ENCODE measurements at regions not wholly inside any gene's neighbourhood (a gene's known extent, or its start where the extent isn't known, plus 50 kb on each side); places are given as distances from the start of the nearest gene placed in this dataset.

DNA sequence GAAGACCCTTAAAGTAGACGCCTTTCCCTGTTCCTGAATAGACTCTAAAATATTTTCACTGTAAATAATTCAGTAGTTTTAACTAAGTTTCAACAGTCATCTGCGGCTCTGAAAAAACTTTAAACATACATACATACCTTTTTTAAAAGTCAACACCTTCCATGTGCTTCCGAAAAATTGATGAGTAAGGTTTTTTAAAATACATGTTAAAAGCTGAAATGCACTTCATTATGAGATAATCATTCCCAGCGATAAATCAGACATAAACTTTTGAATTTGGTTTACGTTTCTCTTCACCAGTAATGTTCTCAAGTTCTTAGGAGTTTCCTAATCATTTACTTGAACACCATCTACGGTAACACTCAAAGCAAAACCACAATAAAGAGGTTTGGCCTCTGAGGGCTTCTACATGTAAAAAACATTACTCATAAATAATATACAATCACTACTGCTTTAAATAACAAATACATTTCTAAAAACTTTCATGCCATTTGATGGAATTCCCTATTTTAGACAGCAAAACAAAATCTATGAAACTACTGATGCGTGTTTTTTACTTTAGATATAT is 403.5 kb downstream of the SHQ1 start:
- TF ChIP-seq ZNF331 (CRISPR knock-in tag; IDR thresholded peaks at IDR 0.05; ENCODE audit: low read depth) (no peak), EZH2 (IDR thresholded peaks at IDR 0.05; ENCODE audit: low read depth, unreplicated experiment) (no peak), EZH2phosphoT487 (IDR thresholded peaks at IDR 0.05; ENCODE audit: unreplicated experiment) (no peak), NANOG (IDR thresholded peaks at IDR 0.05; ENCODE audit: borderline replicate concordance) (no peak), POLR2AphosphoS5 (IDR thresholded peaks at IDR 0.05; ENCODE audit: low read depth) (no peak), ZNF114 (CRISPR knock-in tag; IDR thresholded peaks at IDR 0.05) (no peak), CREB1 (CRISPR knock-in tag; IDR thresholded peaks at IDR 0.05; ENCODE audit: low read depth) (no peak), STAT1 (IDR thresholded peaks at IDR 0.05; ENCODE audit: unreplicated experiment) (no peak)
- TF ChIP-seq, protein P1, sequence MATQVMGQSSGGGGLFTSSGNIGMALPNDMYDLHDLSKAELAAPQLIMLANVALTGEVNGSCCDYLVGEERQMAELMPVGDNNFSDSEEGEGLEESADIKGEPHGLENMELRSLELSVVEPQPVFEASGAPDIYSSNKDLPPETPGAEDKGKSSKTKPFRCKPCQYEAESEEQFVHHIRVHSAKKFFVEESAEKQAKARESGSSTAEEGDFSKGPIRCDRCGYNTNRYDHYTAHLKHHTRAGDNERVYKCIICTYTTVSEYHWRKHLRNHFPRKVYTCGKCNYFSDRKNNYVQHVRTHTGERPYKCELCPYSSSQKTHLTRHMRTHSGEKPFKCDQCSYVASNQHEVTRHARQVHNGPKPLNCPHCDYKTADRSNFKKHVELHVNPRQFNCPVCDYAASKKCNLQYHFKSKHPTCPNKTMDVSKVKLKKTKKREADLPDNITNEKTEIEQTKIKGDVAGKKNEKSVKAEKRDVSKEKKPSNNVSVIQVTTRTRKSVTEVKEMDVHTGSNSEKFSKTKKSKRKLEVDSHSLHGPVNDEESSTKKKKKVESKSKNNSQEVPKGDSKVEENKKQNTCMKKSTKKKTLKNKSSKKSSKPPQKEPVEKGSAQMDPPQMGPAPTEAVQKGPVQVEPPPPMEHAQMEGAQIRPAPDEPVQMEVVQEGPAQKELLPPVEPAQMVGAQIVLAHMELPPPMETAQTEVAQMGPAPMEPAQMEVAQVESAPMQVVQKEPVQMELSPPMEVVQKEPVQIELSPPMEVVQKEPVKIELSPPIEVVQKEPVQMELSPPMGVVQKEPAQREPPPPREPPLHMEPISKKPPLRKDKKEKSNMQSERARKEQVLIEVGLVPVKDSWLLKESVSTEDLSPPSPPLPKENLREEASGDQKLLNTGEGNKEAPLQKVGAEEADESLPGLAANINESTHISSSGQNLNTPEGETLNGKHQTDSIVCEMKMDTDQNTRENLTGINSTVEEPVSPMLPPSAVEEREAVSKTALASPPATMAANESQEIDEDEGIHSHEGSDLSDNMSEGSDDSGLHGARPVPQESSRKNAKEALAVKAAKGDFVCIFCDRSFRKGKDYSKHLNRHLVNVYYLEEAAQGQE (IDR thresholded peaks at IDR 0.05; ENCODE audit: unreplicated experiment), result no peak
- TF ChIP-seq, protein P2, sequence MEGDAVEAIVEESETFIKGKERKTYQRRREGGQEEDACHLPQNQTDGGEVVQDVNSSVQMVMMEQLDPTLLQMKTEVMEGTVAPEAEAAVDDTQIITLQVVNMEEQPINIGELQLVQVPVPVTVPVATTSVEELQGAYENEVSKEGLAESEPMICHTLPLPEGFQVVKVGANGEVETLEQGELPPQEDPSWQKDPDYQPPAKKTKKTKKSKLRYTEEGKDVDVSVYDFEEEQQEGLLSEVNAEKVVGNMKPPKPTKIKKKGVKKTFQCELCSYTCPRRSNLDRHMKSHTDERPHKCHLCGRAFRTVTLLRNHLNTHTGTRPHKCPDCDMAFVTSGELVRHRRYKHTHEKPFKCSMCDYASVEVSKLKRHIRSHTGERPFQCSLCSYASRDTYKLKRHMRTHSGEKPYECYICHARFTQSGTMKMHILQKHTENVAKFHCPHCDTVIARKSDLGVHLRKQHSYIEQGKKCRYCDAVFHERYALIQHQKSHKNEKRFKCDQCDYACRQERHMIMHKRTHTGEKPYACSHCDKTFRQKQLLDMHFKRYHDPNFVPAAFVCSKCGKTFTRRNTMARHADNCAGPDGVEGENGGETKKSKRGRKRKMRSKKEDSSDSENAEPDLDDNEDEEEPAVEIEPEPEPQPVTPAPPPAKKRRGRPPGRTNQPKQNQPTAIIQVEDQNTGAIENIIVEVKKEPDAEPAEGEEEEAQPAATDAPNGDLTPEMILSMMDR (conservative IDR thresholded peaks at IDR 0.05; ENCODE audit: low read depth in 2 of 2), result no peak
- TF ChIP-seq, protein P3, sequence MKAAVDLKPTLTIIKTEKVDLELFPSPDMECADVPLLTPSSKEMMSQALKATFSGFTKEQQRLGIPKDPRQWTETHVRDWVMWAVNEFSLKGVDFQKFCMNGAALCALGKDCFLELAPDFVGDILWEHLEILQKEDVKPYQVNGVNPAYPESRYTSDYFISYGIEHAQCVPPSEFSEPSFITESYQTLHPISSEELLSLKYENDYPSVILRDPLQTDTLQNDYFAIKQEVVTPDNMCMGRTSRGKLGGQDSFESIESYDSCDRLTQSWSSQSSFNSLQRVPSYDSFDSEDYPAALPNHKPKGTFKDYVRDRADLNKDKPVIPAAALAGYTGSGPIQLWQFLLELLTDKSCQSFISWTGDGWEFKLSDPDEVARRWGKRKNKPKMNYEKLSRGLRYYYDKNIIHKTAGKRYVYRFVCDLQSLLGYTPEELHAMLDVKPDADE (IDR thresholded peaks at IDR 0.05), result no peak
